ENCODE measurements at regions not wholly inside any gene's neighbourhood (a gene's known extent, or its start where the extent isn't known, plus 50 kb on each side); places are given as distances from the start of the nearest gene placed in this dataset.

GRCh38 chr1:22224631-22225030 lies 81.7 kb upstream of the WNT4 start:
- no peak overlapping the region for H3K4me3 ChIP-seq (ENCODE audit: low read depth, low read length)
- TF ChIP-seq CTCF (IDR thresholded peaks at IDR 0.05; ENCODE audit: insufficient read depth, low read depth, low read length), result no peak
- DNase-seq (ENCODE audit: low read depth), result no peak
- POLR2A ChIA-PET, result no interaction called here
- no peaks in the 10 kb centered on the region for H3K36me3 ChIP-seq (ENCODE audit: control insufficient read depth, insufficient read depth, low read length)
- peaks cover 15% of the 10 kb centered on the region for H3K27me3 ChIP-seq (ENCODE audit: control insufficient read depth, insufficient read depth, low read length)
- CTCF ChIA-PET, result interaction anchor here (2.1 kb wide), 1 partner anchor 51 kb away, joined by 5 read pairs; no protein-coding TSS in a partner anchor

- ChIA-PET POLR2A (no interaction called here), CTCF (no interaction called here)
- H3K36me3 ChIP-seq (ENCODE audit: control insufficient read depth, insufficient read depth, low read length), result no peaks in the 10 kb centered on the region
- H3K27me3 ChIP-seq (ENCODE audit: control insufficient read depth, insufficient read depth, low read length), result peaks cover 14% of the 10 kb centered on the region
- no peak for TF ChIP-seq CTCF (IDR thresholded peaks at IDR 0.05; ENCODE audit: insufficient read depth, low read depth, low read length)
- DNase-seq (ENCODE audit: low read depth), result no peak
- no peak overlapping the region for H3K4me3 ChIP-seq (ENCODE audit: low read depth, low read length)
Measured at GRCh38 chr1:22225858-22226589, 83.1 kb upstream of the WNT4 start.

GRCh38 chr1:22228074-22228473 lies 85.2 kb upstream of the WNT4 start:
- ChIA-PET POLR2A (no interaction called here), CTCF (no interaction called here)
- Histone ChIP-seq H3K27me3 (ENCODE audit: control insufficient read depth, insufficient read depth, low read length) (peaks cover 6% of the 10 kb centered on the region; the same call in 1 of the 2 replicates), H3K4me3 (ENCODE audit: low read depth, low read length) (no peak overlapping the region), H3K36me3 (ENCODE audit: control insufficient read depth, insufficient read depth, low read length) (no peaks in the 10 kb centered on the region)
- DNase-seq (ENCODE audit: low read depth), result no peak
- TF ChIP-seq CTCF (IDR thresholded peaks at IDR 0.05; ENCODE audit: insufficient read depth, low read depth, low read length), result no peak

- ChIA-PET POLR2A (no interaction called here), CTCF (no interaction called here)
- Histone ChIP-seq H3K36me3 (ENCODE audit: control insufficient read depth, insufficient read depth, low read length) (no peaks in the 10 kb centered on the region), H3K27me3 (ENCODE audit: control insufficient read depth, insufficient read depth, low read length) (peaks cover 4% of the 10 kb centered on the region; the same call in 1 of the 2 replicates), H3K4me3 (ENCODE audit: low read depth, low read length) (no peak overlapping the region)
- no peak for DNase-seq (ENCODE audit: low read depth)
- no peak for TF ChIP-seq CTCF (IDR thresholded peaks at IDR 0.05; ENCODE audit: insufficient read depth, low read depth, low read length)
Measured at GRCh38 chr1:22228505-22228911, 85.6 kb upstream of the WNT4 start.

- ChIA-PET CTCF (no interaction called here), POLR2A (no interaction called here)
- Histone ChIP-seq H3K36me3 (ENCODE audit: control insufficient read depth, insufficient read depth, low read length) (no peaks in the 10 kb centered on the region), H3K27me3 (ENCODE audit: control insufficient read depth, insufficient read depth, low read length) (peaks cover 3% of the 10 kb centered on the region; the same call in 1 of the 2 replicates), H3K4me3 (ENCODE audit: low read depth, low read length) (no peak overlapping the region)
- TF ChIP-seq CTCF (IDR thresholded peaks at IDR 0.05; ENCODE audit: insufficient read depth, low read depth, low read length), result no peak
- no peak for DNase-seq (ENCODE audit: low read depth)
Measured at GRCh38 chr1:22229379-22229778, 86.5 kb upstream of the WNT4 start.

Data from BJ (cell line).